NOMO-1 treated with DMSO at 0.1 percent for 48 hours (cell line): ENCODE measurements at regions not wholly inside any gene's neighbourhood (a gene's known extent, or its start where the extent isn't known, plus 50 kb on each side); places are given as distances from the start of the nearest gene placed in this dataset.
A peak's percentile ranks its signal among the peaks of the same experiment; 100 is the strongest.

Experiments
- DNase-seq: peaks from one replicate; lab custom pipeline; 2025; ENCODE audit not compliant: unreplicated experiment; lab: John Stamatoyannopoulos, UW

- no peak for DNase-seq
Measured at GRCh38 chr11:119941636-119942411, 196.1 kb downstream of the TRIM29 start.

DNA sequence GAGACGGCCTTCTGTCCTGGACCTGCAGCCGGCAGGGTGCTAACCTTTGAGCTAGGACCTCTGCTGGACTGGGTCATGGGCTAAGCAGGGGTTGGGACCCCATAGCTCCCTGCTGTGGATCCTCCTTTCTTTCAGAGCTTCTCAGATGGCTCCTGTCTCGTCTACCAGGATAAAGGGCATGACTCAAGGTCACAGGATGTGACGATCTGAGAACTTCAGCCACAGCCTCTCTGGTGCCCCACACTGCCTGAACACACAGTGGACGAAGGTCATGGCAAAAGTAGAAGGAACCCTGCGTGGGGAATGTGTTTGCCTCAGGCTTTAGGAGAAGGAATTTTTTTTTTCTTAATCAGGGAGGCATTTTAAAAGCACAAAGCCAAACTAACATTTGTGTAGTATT lies 196.7 kb downstream of the TRIM29 start:
- no peak for DNase-seq

DNA sequence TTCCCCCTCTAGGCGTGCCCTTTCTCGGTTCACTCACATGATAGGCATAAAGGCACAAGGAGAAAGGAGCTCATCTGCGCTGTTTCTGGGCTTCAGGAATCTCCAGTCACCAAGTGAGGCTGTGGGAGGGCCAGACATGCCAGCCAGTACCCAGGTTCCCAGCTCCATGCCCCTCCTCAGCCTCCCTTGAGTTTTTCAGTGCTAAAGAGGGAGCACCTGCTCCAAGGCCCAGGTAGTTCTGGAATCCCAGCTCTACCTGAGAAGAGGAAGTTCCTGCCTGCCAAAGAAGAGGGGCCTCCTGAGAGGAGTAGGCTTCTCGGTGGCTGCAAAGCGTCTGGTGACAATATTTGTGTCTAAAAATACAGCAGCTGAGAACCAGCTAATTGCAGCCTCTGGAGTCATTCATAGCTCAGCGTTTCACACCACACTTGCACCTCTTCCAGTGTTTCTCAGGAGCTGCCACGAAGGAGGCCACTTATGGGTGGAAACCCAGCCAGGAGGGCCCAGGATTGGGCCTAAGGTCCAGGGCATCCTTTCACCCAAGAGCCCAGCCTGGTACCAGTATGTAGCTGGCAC lies 197.4 kb downstream of the TRIM29 start:
- DNase-seq: no peak

DNA sequence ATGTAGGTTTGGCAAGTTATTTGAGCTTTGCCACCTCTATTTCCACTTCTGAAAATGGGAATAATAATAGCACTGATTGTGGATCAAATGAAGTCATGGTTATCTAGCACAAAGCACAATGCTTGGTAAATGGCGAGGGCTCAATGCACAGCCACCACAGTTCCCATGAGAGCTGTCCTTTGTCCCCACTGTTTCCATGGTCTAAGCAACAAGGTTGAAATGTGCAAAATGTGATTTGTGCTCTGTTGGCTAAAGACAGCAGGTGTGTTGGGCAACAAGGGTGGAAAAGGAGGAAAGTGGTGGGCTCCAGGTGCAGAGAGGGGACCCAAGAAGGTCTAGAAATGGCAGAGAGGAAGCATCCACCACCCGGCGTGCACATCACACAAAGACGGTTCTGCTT lies 200.5 kb downstream of the TRIM29 start:
- no peak for DNase-seq

DNA sequence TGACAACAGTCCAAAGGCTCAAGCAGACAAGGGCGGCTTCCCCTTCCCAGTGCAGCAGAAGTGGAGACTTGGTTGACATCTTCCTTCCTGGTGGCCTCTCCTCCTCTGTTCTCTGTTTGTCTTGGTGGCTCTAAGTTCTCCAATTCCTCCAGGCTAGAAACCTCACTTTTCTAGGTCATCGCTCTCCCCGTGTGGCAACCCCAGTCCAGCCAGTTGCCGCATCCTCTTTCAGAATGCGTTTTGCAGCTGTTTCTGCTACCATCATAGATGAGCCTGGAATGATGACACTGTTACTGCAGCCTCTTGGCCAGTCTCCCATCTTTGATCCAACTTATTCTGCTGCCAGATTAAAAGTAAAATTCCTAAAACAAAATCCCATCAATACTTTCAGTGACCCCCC lies 201.5 kb downstream of the TRIM29 start:
- peak; percentile 36 for DNase-seq

DNA sequence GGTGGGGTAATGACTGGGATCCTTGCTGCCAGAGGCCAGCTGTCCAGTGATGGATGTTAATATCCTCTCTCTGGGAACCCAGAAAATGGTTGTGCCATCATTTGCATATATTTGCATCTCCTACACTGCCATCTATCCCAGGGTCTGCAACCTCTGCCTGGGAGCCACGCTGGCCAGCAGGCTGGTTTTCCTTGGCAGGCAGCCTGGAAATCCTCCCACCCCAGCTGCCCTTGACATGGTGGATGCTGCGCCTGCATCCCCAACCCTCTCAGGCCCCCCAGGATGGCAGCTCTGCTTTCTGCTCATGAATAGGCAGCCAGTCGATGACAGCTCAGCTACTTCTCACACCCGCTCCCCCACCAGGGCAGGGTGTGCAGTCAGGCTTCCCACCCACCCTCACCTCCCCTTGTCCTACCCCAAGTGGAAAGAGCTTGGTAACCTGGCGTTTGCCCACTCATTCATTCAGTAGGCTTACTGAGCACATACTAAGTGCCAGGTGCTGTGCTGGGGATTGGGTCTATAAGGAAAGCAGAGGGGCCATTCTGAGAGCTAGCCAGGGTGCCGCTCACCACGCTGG lies 202.5 kb downstream of the TRIM29 start:
- DNase-seq: no peak

- DNase-seq: no peak
Measured at GRCh38 chr11:119934866-119935265, 203.0 kb downstream of the TRIM29 start.

GRCh38 chr11:119934267-119934666 lies 203.6 kb downstream of the TRIM29 start:
- DNase-seq: no peak

DNA sequence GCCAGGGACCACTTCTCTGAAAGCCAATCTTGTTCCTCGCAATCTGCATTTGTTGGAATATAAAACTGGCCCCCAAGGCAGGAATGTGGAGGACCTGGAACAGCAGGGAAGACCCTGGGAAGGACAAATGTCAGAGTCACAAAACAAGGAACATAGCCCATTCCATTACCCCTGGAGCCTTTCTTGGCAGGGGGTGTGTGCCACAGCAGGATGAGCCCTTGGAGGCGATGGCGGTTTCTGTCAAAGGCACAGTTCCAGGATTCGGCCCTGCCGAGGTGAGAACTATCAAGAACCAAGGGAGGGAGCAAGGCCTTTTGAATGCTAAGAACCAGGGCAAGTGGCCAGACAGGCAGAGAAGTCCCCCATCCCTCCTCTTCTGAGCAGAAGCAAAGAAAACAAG lies 204.3 kb downstream of the TRIM29 start:
- DNase-seq: no peak

GRCh38 chr11:119932828-119933562 lies 204.0 kb upstream of the NECTIN1 start:
- no peak for DNase-seq

- no peak for DNase-seq
Measured at GRCh38 chr11:119928047-119928446, 199.0 kb upstream of the NECTIN1 start.

- DNase-seq: no peak
Measured at GRCh38 chr11:119924017-119924416, 195.0 kb upstream of the NECTIN1 start.

GRCh38 chr11:119921571-119921970 lies 192.6 kb upstream of the NECTIN1 start:
- no peak for DNase-seq

DNA sequence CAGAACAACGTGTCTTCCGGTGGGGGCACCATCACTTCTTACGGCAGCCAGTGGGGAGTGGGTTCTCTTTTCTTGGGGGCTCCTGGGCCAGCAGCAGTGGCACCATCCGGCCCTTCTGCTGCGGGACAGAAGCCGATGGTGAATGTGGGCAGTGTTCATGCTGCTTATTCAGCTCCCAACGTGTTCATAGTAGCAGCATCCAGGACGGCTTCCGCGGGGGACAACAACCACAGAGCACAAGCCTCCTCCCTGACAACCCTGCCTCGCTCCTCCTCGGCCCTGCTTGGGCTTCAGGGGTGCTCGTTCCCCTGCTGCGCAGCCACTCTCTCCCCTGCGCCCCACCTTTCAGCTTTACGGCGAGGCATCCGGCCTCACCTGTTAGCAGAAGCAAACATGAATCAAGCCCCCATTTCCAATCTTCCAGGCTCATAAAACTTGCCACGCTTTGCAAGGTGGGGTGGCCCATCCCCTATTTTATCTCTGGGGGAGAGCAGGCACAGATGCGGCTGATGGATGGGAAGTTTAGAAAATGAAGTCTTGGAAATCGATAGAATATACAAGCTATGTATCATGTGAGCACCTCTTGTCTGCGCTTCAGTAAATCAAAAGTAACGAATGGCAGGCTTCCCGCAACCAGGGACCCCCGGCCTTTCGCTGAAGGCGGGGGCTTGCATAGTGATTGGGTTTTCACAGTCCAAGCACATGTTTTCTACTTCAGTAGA lies 191.8 kb upstream of the NECTIN1 start:
- no peak for DNase-seq

DNA sequence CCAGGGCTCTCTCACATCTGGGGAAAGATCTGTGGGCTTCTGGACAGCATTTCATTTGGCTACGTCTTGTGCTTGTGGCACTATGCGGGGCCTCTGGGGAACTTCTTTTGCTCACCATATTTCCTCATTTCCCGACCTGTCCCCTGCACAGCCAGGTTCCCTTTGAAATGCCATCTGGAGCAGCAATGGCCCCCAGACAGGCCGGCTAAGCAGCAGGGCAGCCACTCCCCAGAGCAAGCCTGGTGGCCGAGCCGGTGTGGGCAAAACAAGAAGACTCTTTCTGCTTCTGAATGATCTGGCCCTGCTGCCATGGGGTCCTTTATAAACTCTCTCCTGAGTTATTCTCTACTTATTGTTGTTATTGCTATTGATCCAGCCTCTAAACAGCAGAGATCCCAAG lies 190.7 kb upstream of the NECTIN1 start:
- no peak for DNase-seq

DNA sequence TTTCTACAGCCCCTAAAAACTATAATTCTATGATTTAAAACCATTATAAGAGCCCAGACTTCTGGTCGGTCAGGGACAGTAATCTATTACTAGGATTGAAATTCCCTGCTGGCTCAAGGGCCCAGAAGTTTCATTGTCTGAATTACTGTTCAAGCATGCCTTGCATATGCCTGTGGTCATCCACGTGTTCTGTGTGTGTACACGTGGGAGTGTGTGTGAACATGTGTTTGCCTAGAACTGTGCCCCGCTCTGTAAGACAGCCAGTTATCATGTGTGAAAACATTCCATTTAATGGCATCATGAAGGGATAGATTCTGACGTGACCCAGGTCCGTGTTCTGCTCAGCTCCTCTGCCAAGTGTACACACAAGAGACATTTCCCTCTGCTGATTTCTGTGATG lies 189.3 kb upstream of the NECTIN1 start:
- DNase-seq: no peak

GRCh38 chr11:119916568-119916967 lies 187.6 kb upstream of the NECTIN1 start:
- DNase-seq: no peak

DNA sequence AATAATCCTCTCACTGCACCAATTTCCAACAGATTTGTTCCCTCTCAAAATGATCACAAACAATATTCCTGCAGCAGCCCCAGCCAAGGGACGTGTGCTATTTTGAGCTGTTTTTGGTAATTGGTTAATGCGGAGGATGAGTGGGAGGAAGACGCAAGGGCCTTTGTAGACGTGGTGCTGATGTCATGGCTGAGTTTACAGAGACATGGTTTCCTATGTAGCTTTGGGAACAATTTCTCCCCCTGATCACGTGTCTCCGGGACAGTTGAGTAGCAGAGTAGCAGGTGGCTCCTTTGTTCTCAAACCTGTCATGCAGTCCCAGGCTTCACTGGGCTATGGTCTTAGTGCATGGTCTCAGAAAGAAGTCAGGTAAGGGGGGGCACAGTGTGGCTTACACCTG lies 183.2 kb upstream of the NECTIN1 start:
- no peak for DNase-seq

- DNase-seq: no peak
Measured at GRCh38 chr11:119910650-119911049, 181.7 kb upstream of the NECTIN1 start.

- no peak for DNase-seq
Measured at GRCh38 chr11:119910051-119910450, 181.1 kb upstream of the NECTIN1 start.

GRCh38 chr11:119909495-119909894 lies 180.5 kb upstream of the NECTIN1 start:
- DNase-seq: no peak
